WTC11 (cell line): ENCODE measurements at regions not wholly inside any gene's neighbourhood (a gene's known extent, or its start where the extent isn't known, plus 50 kb on each side); places are given as distances from the start of the nearest gene placed in this dataset.

Source experiments
- ATAC-seq: fragments of 200-7000 bp; cut with Tn5 transposase; 2 replicates; pipeline ENCODE4 v1.10.0; 2021; ENCODE audit warnings: mild to moderate bottlenecking, moderate library complexity
- CTCF ChIA-PET: fragments of 300-600 bp; sonication (Branson Sonifier 250); formaldehyde crosslinking; loops from one replicate; lab custom pipeline; 2021; ENCODE audit warnings: antibody characterized with exemption; lab: Charles Lee
- POLR2A ChIA-PET: fragments of 350-600 bp; sonication (Branson Sonifier 250); formaldehyde crosslinking; loops from one replicate; lab custom pipeline; 2021; ENCODE audit warnings: antibody characterized with exemption; lab: Charles Lee
- DNase-seq: peaks from one replicate; pipeline ENCODE4 v3.0.0; 2021; ENCODE audit warnings: low spot score
- H3K27ac Mint-ChIP-seq: 2 replicates; pipeline ENCODE4 v1.8.0; 2021; ENCODE audit warnings: mixed read lengths
- H3K27me3 Mint-ChIP-seq: 2 replicates; pipeline ENCODE4 v1.8.0; 2021; ENCODE audit warnings: low read depth, mild to moderate bottlenecking, moderate library complexity, mixed read lengths
- H3K36me3 Mint-ChIP-seq: 2 replicates; pipeline ENCODE4 v1.8.0; 2021; ENCODE audit warnings: mixed read lengths
- H3K4me1 Mint-ChIP-seq: 2 replicates; pipeline ENCODE4 v1.8.0; 2022; ENCODE audit warnings: mixed read lengths
- H3K4me3 Mint-ChIP-seq: 2 replicates; pipeline ENCODE4 v1.8.0; 2021; ENCODE audit warnings: mild to moderate bottlenecking, moderate library complexity, mixed read lengths
- H3K9me3 Mint-ChIP-seq: 2 replicates; pipeline ENCODE4 v1.8.0; 2021; ENCODE audit warnings: mixed read lengths
- ATF2 ChIP-seq: sonication (generic); formaldehyde crosslinking; IDR thresholded peaks from 2 replicates; pipeline ENCODE4 v1.8.1; 2022; ENCODE audit warnings: low read depth, missing genetic modification reagents, borderline replicate concordance
- ATF3 ChIP-seq: sonication (generic); formaldehyde crosslinking; conservative IDR thresholded peaks from 2 replicates; pipeline ENCODE4 v1.8.1; 2022; ENCODE audit warnings: mild to moderate bottlenecking, missing genetic modification reagents
- ERG ChIP-seq: fragments of 250-450 bp; sonication (Bioruptor Pico); IDR thresholded peaks from 2 replicates; pipeline ENCODE4 v1.8.0; 2021; ENCODE audit warnings: mild to moderate bottlenecking
- ESRRA ChIP-seq: sonication (generic); formaldehyde crosslinking; IDR thresholded peaks from 2 replicates; pipeline ENCODE4 v1.8.1; 2022; ENCODE audit warnings: mild to moderate bottlenecking, missing genetic modification reagents, borderline replicate concordance
- FOXP4 ChIP-seq: sonication (generic); formaldehyde crosslinking; IDR thresholded peaks from 2 replicates; pipeline ENCODE4 v1.8.0; 2022; ENCODE audit warnings: mild to moderate bottlenecking, missing genetic modification reagents
- GABPB1 ChIP-seq: sonication (generic); formaldehyde crosslinking; IDR thresholded peaks from 2 replicates; pipeline ENCODE4 v1.8.1; 2023; ENCODE audit warnings: mild to moderate bottlenecking, missing genetic modification reagents
- GRHL2 ChIP-seq: fragments of 250-450 bp; sonication (Bioruptor Pico); IDR thresholded peaks from 2 replicates; pipeline ENCODE4 v1.8.0; 2022; ENCODE audit warnings: mild to moderate bottlenecking, moderate library complexity; ENCODE audit not compliant: insufficient replicate concordance, severe bottlenecking
- IRF1 ChIP-seq: sonication (generic); formaldehyde crosslinking; IDR thresholded peaks from 2 replicates; pipeline ENCODE4 v1.8.0; 2023; ENCODE audit warnings: missing genetic modification reagents
- IRF2 ChIP-seq: sonication (generic); formaldehyde crosslinking; IDR thresholded peaks from 2 replicates; pipeline ENCODE4 v1.8.0; 2022; ENCODE audit warnings: low read depth, missing genetic modification reagents, borderline replicate concordance
- JAZF1 ChIP-seq: fragments of 250-450 bp; sonication (Bioruptor Pico); IDR thresholded peaks from 2 replicates; pipeline ENCODE4 v1.9.0; 2021; ENCODE audit warnings: moderate library complexity, mild to moderate bottlenecking, inconsistent platforms
- NFATC4 ChIP-seq: fragments of 250-450 bp; sonication (Bioruptor Pico); IDR thresholded peaks from 2 replicates; pipeline ENCODE4 v1.9.0; 2021; ENCODE audit warnings: mild to moderate bottlenecking
- RELA ChIP-seq: sonication (generic); formaldehyde crosslinking; IDR thresholded peaks from 2 replicates; pipeline ENCODE4 v1.8.1; 2022; ENCODE audit warnings: missing genetic modification reagents, mild to moderate bottlenecking, borderline replicate concordance
- SOX15 ChIP-seq: fragments of 250-450 bp; sonication (Bioruptor Pico); IDR thresholded peaks from 2 replicates; pipeline ENCODE4 v1.9.0; 2021; ENCODE audit warnings: mild to moderate bottlenecking
- STAT6 ChIP-seq: sonication (generic); formaldehyde crosslinking; conservative IDR thresholded peaks from 2 replicates; pipeline ENCODE4 v1.8.1; 2023; ENCODE audit warnings: mild to moderate bottlenecking, low read depth, missing genetic modification reagents, moderate library complexity
- TCF7 ChIP-seq: sonication (generic); formaldehyde crosslinking; IDR thresholded peaks from 2 replicates; pipeline ENCODE4 v1.8.0; 2022; ENCODE audit warnings: mild to moderate bottlenecking, low read depth, missing genetic modification reagents, moderate library complexity
- TP53 ChIP-seq: sonication (generic); formaldehyde crosslinking; IDR thresholded peaks from 2 replicates; pipeline ENCODE4 v1.8.1; 2023; ENCODE audit warnings: mild to moderate bottlenecking, missing genetic modification reagents
- ZBTB21 ChIP-seq: sonication (generic); formaldehyde crosslinking; IDR thresholded peaks from 2 replicates; pipeline ENCODE4 v1.8.1; 2023; ENCODE audit warnings: mild to moderate bottlenecking, missing genetic modification reagents, borderline replicate concordance
- ZBTB43 ChIP-seq: sonication (generic); formaldehyde crosslinking; IDR thresholded peaks from 2 replicates; pipeline ENCODE4 v1.8.1; 2023; ENCODE audit warnings: mild to moderate bottlenecking, missing genetic modification reagents
- ZNF423 ChIP-seq: fragments of 250-450 bp; sonication (Bioruptor Pico); IDR thresholded peaks from 2 replicates; pipeline ENCODE4 v2.1.2; 2022; ENCODE audit warnings: mild to moderate bottlenecking, moderate library complexity
- ZNF671 ChIP-seq: fragments of 250-450 bp; sonication (Bioruptor Pico); IDR thresholded peaks from 2 replicates; pipeline ENCODE4 v1.8.0; 2021; ENCODE audit warnings: mild to moderate bottlenecking

- ATAC-seq: no peak
- CTCF ChIA-PET: no interaction called here
- H3K4me3 Mint-ChIP-seq: no peak overlapping the region
Measured at GRCh38 chr6:106764353-106764980, 135.1 kb downstream of the QRSL1 start.

GRCh38 chr6:106763361-106763760 lies 134.0 kb downstream of the QRSL1 start:
- DNase-seq: no peak
- Mint-ChIP-seq H3K27ac (no peak overlapping the region), H3K4me3 (no peak overlapping the region)
- no peak for TF ChIP-seq ERG (CRISPR knock-in tag)
- TF ChIP-seq RELA (CRISPR knock-in tag): no peak
- no peak for TF ChIP-seq FOXP4 (CRISPR knock-in tag)
- no peak for TF ChIP-seq SOX15
- TF ChIP-seq, all 79 proteins: peak for 0
- POLR2A ChIA-PET: interaction anchor here (0.6 kb wide), 1 partner anchor 29 kb away, joined by 10 read pairs; no protein-coding TSS in a partner anchor
- ATAC-seq: no peak
- Mint-ChIP-seq H3K4me1 (no peaks in the 10 kb centered on the region), H3K27me3 (no peaks in the 10 kb centered on the region), H3K9me3 (peaks cover 32% of the 10 kb centered on the region), H3K36me3 (peaks cover 21% of the 10 kb centered on the region)
- CTCF ChIA-PET: no interaction called here

More at GRCh38 chr6:106764353-106764980, 135.1 kb downstream of the QRSL1 start:
- TF ChIP-seq IRF1 (CRISPR knock-in tag) (no peak), IRF2 (CRISPR knock-in tag) (no peak)
- TF ChIP-seq, all 79 proteins: peak for 0
- no peak overlapping the region for H3K27ac Mint-ChIP-seq
- peaks cover 30% of the 10 kb centered on the region for H3K9me3 Mint-ChIP-seq
- POLR2A ChIA-PET: no interaction called here
- peaks cover 18% of the 10 kb centered on the region for H3K36me3 Mint-ChIP-seq
- DNase-seq: no peak
- no peaks in the 10 kb centered on the region for H3K4me1 Mint-ChIP-seq
- no peaks in the 10 kb centered on the region for H3K27me3 Mint-ChIP-seq

- peaks cover 21% of the 10 kb centered on the region for H3K36me3 Mint-ChIP-seq
- ATAC-seq (no peak), DNase-seq (no peak)
- CTCF ChIA-PET: no interaction called here
- no peaks in the 10 kb centered on the region for H3K4me1 Mint-ChIP-seq
- H3K4me3 Mint-ChIP-seq: no peak overlapping the region
- no peak overlapping the region for H3K27ac Mint-ChIP-seq
- no peaks in the 10 kb centered on the region for H3K27me3 Mint-ChIP-seq
- POLR2A ChIA-PET: no interaction called here
- H3K9me3 Mint-ChIP-seq: peaks cover 32% of the 10 kb centered on the region
- TF ChIP-seq ZNF671 (CRISPR knock-in tag): no peak
- TF ChIP-seq ATF2 (CRISPR knock-in tag): no peak
- TF ChIP-seq TP53: no peak
- TF ChIP-seq TCF7 (CRISPR knock-in tag): no peak
- TF ChIP-seq JAZF1: no peak
- TF ChIP-seq ESRRA (CRISPR knock-in tag): no peak
- TF ChIP-seq ZBTB43: no peak
- TF ChIP-seq ZBTB21 (CRISPR knock-in tag): no peak
- no peak for TF ChIP-seq ATF3
- no peak for TF ChIP-seq STAT6 (CRISPR knock-in tag)
- TF ChIP-seq GRHL2 (CRISPR knock-in tag): no peak
- TF ChIP-seq ZNF423 (CRISPR knock-in tag): no peak
- TF ChIP-seq NFATC4 (CRISPR knock-in tag): no peak
- TF ChIP-seq GABPB1 (CRISPR knock-in tag): no peak
Measured at GRCh38 chr6:106761160-106761559, 131.8 kb downstream of the QRSL1 start.
